HepG2 (cell line): ENCODE measurements at regions not wholly inside any gene's neighbourhood (a gene's known extent, or its start where the extent isn't known, plus 50 kb on each side); places are given as distances from the start of the nearest gene placed in this dataset.
"Not testable (repeated sequence)": the region's sequence is repeated elsewhere in the genome, so short reads cannot be mapped to it uniquely, and the experiment has no call there.

Source experiments
- ATAC-seq: fragments of 200-7000 bp; cut with Tn5 transposase; 3 replicates; pipeline ENCODE4 v1.9.1; 2020; ENCODE audit warnings: mild to moderate bottlenecking, moderate library complexity
- BruUV-seq: library from RNA; stranded (reverse); fragments of 400-500 nt; replicated peaks from 2 replicates; lab custom pipeline; 2021; lab: Mats Ljungman, UMichigan
- CTCF ChIA-PET: fragments of 300-600 bp; formaldehyde crosslinking; extraction: SDS; loops from one replicate; lab custom pipeline; 2021; ENCODE audit warnings: low total read pairs, inconsistent platforms, low intra/inter-chr PET ratio; lab: Yijun Ruan, JAX
- POLR2A ChIA-PET: fragments of 350-600 bp; sonication (Branson Sonifier 250); formaldehyde crosslinking; loops from one replicate; lab custom pipeline; 2020; ENCODE audit warnings: antibody characterized with exemption, inconsistent platforms; lab: Yijun Ruan, JAX
- DNase-seq: peaks from one replicate; pipeline ENCODE4 v3.0.0-alpha.2; 2015; ENCODE audit warnings: low spot score
- FAIRE-seq: peaks from 3 replicates; lab custom pipeline; 2011; peaks lifted over from hg19 to GRCh38; lab: Jason Lieb, UNC
- H2AFZ ChIP-seq: one replicate; pipeline ENCODE4 v1.6.1; 2011; ENCODE audit warnings: low read length, inconsistent platforms
- H3K27ac ChIP-seq: fragments of 300-600 bp; 3 replicates; pipeline ENCODE4 v1.8.0; 2011; ENCODE audit warnings: mixed run types, mild to moderate bottlenecking, mixed read lengths, low read length, inconsistent platforms; ENCODE audit not compliant: insufficient read depth; ENCODE audit errors: extremely low read length
- H3K27me3 ChIP-seq, 2 experiments: fragments of 200-600 bp in 1 of 2; 2 replicates in 1 of 2; 3 replicates in 1 of 2; pipeline versions ENCODE4 v1.6.0 to v1.8.0; 2011; ENCODE audit warnings: low read length in 2 of 2, mild to moderate bottlenecking in 2 of 2, moderate library complexity in 2 of 2, inconsistent platforms in 1 of 2; ENCODE audit not compliant: insufficient read depth in 2 of 2, control insufficient read depth in 1 of 2
- H3K36me3 ChIP-seq, 2 experiments: fragments of 200-600 bp in 1 of 2; replicated peaks in 1 of 2; 2 replicates in 1 of 2; 3 replicates in 1 of 2; pipeline versions ENCODE4 v1.5.1 to v1.8.0; 2011; ENCODE audit warnings: low read length in 2 of 2, inconsistent platforms in 1 of 2; ENCODE audit not compliant: insufficient read depth in 2 of 2, control insufficient read depth in 1 of 2
- H3K4me1 ChIP-seq: 2 replicates; pipeline ENCODE4 v1.5.1; 2012; ENCODE audit warnings: low read length, inconsistent platforms; ENCODE audit not compliant: insufficient read depth
- H3K4me2 ChIP-seq: 2 replicates; pipeline ENCODE4 v1.6.0; 2011; ENCODE audit warnings: low read depth, low read length, inconsistent platforms
- H3K4me3 ChIP-seq, 3 experiments: fragments of 200-600 bp in 1 of 3; sonication (generic), shearing (Covaris generic) in 1 of 3; replicated peaks in 1 of 3; 2 replicates each; pipeline ENCODE4 v1.5.1; 2011 to 2016; ENCODE audit warnings: low read length in 3 of 3, inconsistent platforms in 2 of 3, low read depth in 2 of 3, mild to moderate bottlenecking in 2 of 3, control low read depth in 1 of 3, mixed read lengths in 1 of 3; ENCODE audit not compliant: insufficient read depth in 1 of 3
- H3K79me2 ChIP-seq: one replicate; pipeline ENCODE4 v1.6.1; 2011; ENCODE audit warnings: low read length, inconsistent platforms; ENCODE audit not compliant: insufficient read depth
- H3K9ac ChIP-seq: 2 replicates; pipeline ENCODE4 v1.6.0; 2011; ENCODE audit warnings: mild to moderate bottlenecking, low read depth, low read length, inconsistent platforms; ENCODE audit not compliant: insufficient read depth
- H3K9me3 ChIP-seq: 2 replicates; pipeline ENCODE4 v1.5.1; 2012; ENCODE audit warnings: mild to moderate bottlenecking, low read length
- H4K20me1 ChIP-seq: 2 replicates; pipeline ENCODE4 v1.6.0; 2011; ENCODE audit warnings: inconsistent platforms, mild to moderate bottlenecking, low read length, moderate library complexity; ENCODE audit not compliant: insufficient read depth
- EZH2 ChIP-seq: conservative IDR thresholded peaks from 2 replicates; pipeline ENCODE4 v1.6.1; 2012; ENCODE audit warnings: mild to moderate bottlenecking, low read depth, low read length, moderate library complexity
- HIVEP1 ChIP-seq: sonication (generic); formaldehyde crosslinking; IDR thresholded peaks from 2 replicates; pipeline ENCODE4 v1.4.0; 2020; ENCODE audit warnings: mild to moderate bottlenecking, missing genetic modification reagents
- USF2 ChIP-seq, 2 experiments: sonication (generic) in 1 of 2; formaldehyde crosslinking in 1 of 2; IDR thresholded peaks; 2 replicates each; pipeline versions ENCODE4 v1.5.1 to v1.6.1; 2011 to 2020; ENCODE audit warnings: borderline replicate concordance in 1 of 2, low read depth in 1 of 2, low read length in 1 of 2, mild to moderate bottlenecking in 1 of 2, missing genetic modification reagents in 1 of 2, moderate library complexity in 1 of 2
- ZMYM4 ChIP-seq: sonication (generic); formaldehyde crosslinking; IDR thresholded peaks from 2 replicates; pipeline ENCODE4 v1.8.1; 2023; ENCODE audit warnings: mild to moderate bottlenecking, missing genetic modification reagents
- WGBS: methylation state at CpG from one replicate; pipeline ENCODE4 v1.1.6; 2017; ENCODE audit warnings: low lambda C conversion rate; 5-methylcytosine and 5-hydroxymethylcytosine counted together
- in situ Hi-C: cut with HindIII; loops from 2 replicates; pipeline ENCODE4 v1.10.0; 2017; ENCODE audit warnings: low pct_unique_long_range_greater_than_20kb; ENCODE audit not compliant: extremely low pct_ligation_motif_present
- intact Hi-C: fragments of 100-400 bp; cut with micrococcal nuclease; formaldehyde crosslinking; loops from one replicate; pipeline ENCODE4 v1.10.0; 2022; ENCODE audit not compliant: unreplicated experiment
- TF ChIP-seq, protein P1 (sequence below): fragments of 450-650 bp; IDR thresholded peaks from 2 replicates; pipeline ENCODE4 v1.6.1; 2017; ENCODE audit warnings: mild to moderate bottlenecking
- TF ChIP-seq, protein P2 (sequence below): sonication (generic); formaldehyde crosslinking; IDR thresholded peaks from 2 replicates; pipeline ENCODE4 v1.5.0; 2020; ENCODE audit warnings: missing genetic modification reagents, mild to moderate bottlenecking, borderline replicate concordance
- TF ChIP-seq, protein P3 (sequence below): IDR thresholded peaks from 2 replicates; pipeline ENCODE4 v1.6.1; 2016; ENCODE audit warnings: low read depth, borderline replicate concordance

GRCh38 chr9:113682297-113682771, 193.8 kb upstream of the ZNF618 start (continued):
- TF ChIP-seq, protein P1, sequence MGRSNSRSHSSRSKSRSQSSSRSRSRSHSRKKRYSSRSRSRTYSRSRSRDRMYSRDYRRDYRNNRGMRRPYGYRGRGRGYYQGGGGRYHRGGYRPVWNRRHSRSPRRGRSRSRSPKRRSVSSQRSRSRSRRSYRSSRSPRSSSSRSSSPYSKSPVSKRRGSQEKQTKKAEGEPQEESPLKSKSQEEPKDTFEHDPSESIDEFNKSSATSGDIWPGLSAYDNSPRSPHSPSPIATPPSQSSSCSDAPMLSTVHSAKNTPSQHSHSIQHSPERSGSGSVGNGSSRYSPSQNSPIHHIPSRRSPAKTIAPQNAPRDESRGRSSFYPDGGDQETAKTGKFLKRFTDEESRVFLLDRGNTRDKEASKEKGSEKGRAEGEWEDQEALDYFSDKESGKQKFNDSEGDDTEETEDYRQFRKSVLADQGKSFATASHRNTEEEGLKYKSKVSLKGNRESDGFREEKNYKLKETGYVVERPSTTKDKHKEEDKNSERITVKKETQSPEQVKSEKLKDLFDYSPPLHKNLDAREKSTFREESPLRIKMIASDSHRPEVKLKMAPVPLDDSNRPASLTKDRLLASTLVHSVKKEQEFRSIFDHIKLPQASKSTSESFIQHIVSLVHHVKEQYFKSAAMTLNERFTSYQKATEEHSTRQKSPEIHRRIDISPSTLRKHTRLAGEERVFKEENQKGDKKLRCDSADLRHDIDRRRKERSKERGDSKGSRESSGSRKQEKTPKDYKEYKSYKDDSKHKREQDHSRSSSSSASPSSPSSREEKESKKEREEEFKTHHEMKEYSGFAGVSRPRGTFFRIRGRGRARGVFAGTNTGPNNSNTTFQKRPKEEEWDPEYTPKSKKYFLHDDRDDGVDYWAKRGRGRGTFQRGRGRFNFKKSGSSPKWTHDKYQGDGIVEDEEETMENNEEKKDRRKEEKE: no peak
- TF ChIP-seq HIVEP1: no peak
- TF ChIP-seq, protein P2, sequence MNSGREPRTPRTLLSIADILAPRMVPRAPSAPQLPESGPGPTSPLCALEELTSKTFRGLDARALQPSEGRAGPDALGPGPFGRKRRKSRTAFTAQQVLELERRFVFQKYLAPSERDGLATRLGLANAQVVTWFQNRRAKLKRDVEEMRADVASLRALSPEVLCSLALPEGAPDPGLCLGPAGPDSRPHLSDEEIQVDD (CRISPR knock-in tag): no peak
- peak; percentile 35; the same call in 1 of the 2 replicates for TF ChIP-seq ZMYM4
- TF ChIP-seq EZH2: no peak
- TF ChIP-seq, protein P3, sequence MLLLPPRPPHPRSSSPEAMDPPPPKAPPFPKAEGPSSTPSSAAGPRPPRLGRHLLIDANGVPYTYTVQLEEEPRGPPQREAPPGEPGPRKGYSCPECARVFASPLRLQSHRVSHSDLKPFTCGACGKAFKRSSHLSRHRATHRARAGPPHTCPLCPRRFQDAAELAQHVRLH (CRISPR knock-in tag): peak; percentile 67; the same call in 1 of the 2 replicates
- TF ChIP-seq USF2 (IDR thresholded peaks at IDR 0.05; ENCODE audit: low read depth, low read length): no peak
- TF ChIP-seq USF2 (CRISPR knock-in tag; IDR thresholded peaks at IDR 0.05; ENCODE audit: borderline replicate concordance): no peak
- TF ChIP-seq, all 625 proteins: peak for 62

GRCh38 chr9:113685636-113686035, 190.5 kb upstream of the ZNF618 start:
- FAIRE-seq, POLR2A ChIA-PET: not testable (repeated sequence)
- 21% methylated on average over 6 of the region's 6 CpGs for WGBS

More at GRCh38 chr9:113685636-113686035, 190.5 kb upstream of the ZNF618 start:
- H3K9ac ChIP-seq, in situ Hi-C loops, BruUV-seq, ATAC-seq, H3K36me3 ChIP-seq, H3K4me3 ChIP-seq, CTCF ChIA-PET, DNase-seq, intact Hi-C loops, H4K20me1 ChIP-seq, H3K4me1 ChIP-seq, H3K4me2 ChIP-seq, H2AFZ ChIP-seq, H3K9me3 ChIP-seq, H3K27ac ChIP-seq, H3K79me2 ChIP-seq: not testable (repeated sequence)
- H3K27me3 ChIP-seq: peaks cover 8 to 66% of the 10 kb centered on the region in 2 experiments; a peak in 4 of 5 replicates
